IPS-20b (cell line): ENCODE measurements at regions not wholly inside any gene's neighbourhood (a gene's known extent, or its start where the extent isn't known, plus 50 kb on each side); places are given as distances from the start of the nearest gene placed in this dataset.

Experiments
- H3K27ac ChIP-seq: one replicate; pipeline ENCODE4 v1.5.1; 2013; ENCODE audit warnings: low read length
- H3K27me3 ChIP-seq: 2 replicates; pipeline ENCODE4 v1.6.1; 2013; ENCODE audit warnings: mild to moderate bottlenecking, low read length, inconsistent platforms; ENCODE audit not compliant: insufficient read depth
- H3K36me3 ChIP-seq: 2 replicates; pipeline ENCODE4 v1.6.1; 2013; ENCODE audit warnings: low read depth, mild to moderate bottlenecking, inconsistent platforms, low read length, moderate library complexity; ENCODE audit not compliant: insufficient read depth
- H3K4me1 ChIP-seq: 2 replicates; pipeline ENCODE4 v1.6.1; 2013; ENCODE audit warnings: mild to moderate bottlenecking, control low read depth, inconsistent platforms, low read length, moderate library complexity; ENCODE audit not compliant: insufficient read depth
- H3K4me3 ChIP-seq: 2 replicates; pipeline ENCODE4 v1.5.1; 2013; ENCODE audit warnings: mild to moderate bottlenecking, low read length, inconsistent platforms
- H3K9ac ChIP-seq: 2 replicates; pipeline ENCODE4 v1.6.1; 2013; ENCODE audit warnings: low read depth, mild to moderate bottlenecking, inconsistent platforms, low read length, moderate library complexity
- H3K9me3 ChIP-seq: 2 replicates; pipeline ENCODE4 v1.6.1; 2013; ENCODE audit warnings: mild to moderate bottlenecking, low read depth, low read length, inconsistent platforms; ENCODE audit not compliant: insufficient read depth

DNA sequence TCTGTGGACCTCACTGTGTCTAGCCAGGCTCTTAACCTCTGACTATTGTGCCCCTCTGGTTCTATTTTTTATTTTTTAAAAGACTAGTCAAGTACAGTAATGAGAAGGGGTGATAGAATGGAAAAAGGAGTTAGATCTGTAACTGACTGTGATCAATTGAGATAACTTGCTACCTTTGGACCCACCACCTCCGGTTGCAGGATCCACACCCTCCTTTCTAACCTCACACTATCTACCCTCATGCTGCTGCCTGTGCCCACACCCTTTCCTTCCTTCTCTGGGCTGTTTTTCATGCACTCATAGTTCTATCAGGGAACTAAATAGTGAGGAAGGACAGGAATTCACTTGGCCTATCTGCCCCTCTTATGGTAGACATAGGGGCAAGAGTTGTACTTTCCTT, 172.3 kb downstream of the KATNIP start:
- H3K27ac ChIP-seq, result no peak overlapping the region
- H3K27me3 ChIP-seq, result no peaks in the 10 kb centered on the region
- H3K4me1 ChIP-seq, result peaks cover 9% of the 10 kb centered on the region; the same call in 1 of the 2 replicates
- peaks cover 11% of the 10 kb centered on the region; the same call in 1 of the 2 replicates for H3K36me3 ChIP-seq
- no peak overlapping the region for H3K9ac ChIP-seq
- H3K4me3 ChIP-seq, result no peak overlapping the region
- H3K9me3 ChIP-seq, result no peaks in the 10 kb centered on the region

DNA sequence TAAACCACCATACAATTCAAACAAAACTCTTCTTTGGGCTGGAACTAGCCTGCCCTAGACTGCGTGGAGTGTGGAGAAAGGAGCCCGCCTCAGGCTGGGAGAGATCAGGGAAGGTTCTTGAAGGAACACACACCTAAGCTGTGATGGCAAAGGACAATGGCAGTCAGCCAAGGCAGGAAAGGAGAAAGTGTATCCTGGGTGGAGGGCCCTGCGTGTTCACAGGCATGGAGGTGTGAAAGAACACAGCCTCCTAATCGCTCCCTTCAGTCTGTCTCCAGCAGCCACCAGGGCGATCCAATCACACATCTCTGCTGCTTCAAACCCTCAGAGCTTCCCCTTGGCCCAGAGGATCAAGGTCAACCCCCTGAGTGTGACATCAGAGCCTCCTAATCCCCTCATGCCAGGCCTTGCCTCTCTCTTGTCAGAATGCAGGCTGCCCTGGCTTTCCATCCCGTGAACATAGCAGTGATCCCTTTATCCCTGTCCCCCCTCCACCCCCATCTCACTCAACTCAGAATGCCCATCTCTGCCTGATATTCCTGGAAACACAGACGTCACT, 173.0 kb downstream of the KATNIP start:
- Histone ChIP-seq H3K36me3 (peaks cover 16% of the 10 kb centered on the region; the same call in 1 of the 2 replicates), H3K27ac (no peak overlapping the region), H3K27me3 (no peaks in the 10 kb centered on the region), H3K9me3 (no peaks in the 10 kb centered on the region), H3K4me1 (peaks cover 9% of the 10 kb centered on the region; the same call in 1 of the 2 replicates), H3K4me3 (no peak overlapping the region), H3K9ac (no peak overlapping the region)

DNA sequence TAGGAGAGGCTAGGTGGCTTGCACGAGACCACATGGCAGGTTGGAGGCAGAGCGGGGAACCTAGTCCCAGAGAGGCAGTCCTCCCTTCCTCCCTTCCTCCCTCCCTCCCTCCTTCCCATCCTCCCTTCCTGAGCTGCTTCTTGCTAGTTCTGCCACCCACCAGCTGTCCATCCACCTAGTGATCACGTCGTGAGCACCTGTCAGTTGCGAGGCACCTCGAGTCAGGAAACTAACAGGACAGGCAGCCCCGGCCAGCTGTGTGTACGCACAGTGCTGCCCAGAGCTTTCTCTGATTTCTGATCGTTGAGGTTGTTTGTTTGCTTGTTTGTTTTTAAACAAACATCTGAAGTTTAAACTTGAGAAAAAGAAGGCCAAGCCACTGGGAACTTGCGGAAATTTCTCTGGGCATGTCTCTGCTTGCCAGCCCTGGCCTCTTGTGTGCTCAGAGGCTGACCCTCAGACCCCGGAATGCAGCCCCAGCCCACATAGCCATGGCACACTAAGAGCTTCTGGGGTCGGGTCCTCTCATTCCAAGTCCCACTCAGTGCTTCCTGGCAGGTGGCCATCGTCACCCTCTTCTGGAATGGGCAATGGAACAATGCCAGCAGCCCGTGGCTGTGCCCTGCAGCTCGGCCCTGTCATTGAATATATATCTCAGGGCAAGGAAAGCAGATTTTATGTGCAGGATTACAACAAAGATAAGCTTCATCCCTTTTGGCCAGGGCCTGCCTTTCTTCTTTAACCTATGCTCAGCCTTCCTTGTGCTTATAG, 174.0 kb downstream of the KATNIP start:
- H3K9ac ChIP-seq, result no peak overlapping the region
- H3K4me3 ChIP-seq, result no peak overlapping the region
- peaks cover 9% of the 10 kb centered on the region; the same call in 1 of the 2 replicates for H3K4me1 ChIP-seq
- no peak overlapping the region for H3K27ac ChIP-seq
- H3K9me3 ChIP-seq, result no peaks in the 10 kb centered on the region
- no peaks in the 10 kb centered on the region for H3K27me3 ChIP-seq
- H3K36me3 ChIP-seq, result peaks cover 16% of the 10 kb centered on the region; the same call in 1 of the 2 replicates

DNA sequence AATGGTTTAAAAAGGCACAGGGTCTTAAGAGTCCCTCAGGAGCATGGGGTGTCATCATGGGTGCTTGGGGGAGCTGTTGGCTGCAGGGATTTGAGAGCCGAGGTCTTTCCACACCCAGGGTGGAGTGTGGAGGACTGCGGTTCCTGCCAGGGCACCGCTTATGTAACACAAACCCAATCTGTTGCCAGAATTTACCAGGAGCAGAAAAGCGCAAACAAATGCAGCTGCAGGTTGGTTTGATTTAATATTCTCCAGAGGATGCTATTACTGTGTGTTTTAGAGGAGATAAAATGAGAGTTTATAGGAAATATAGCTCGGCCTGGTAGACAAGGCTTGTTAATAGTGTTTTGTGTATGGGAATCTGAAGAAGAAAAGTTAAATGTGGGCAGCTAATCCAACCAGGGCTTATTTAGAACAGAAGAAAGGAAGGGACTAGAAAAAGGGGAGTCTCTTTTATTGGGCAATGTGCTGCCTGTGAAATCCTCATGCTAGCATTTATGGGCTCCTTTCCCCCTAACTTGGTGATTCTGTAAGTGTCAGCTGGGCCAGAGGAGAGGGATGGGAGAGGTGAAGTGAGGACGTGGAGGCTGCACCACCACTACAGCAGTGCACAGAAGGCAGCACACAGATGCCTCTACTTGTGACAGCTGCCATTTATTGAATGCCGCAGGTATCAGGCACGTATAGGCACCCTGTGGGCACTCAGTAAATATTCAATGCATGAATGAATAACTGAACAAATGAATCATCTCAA, 174.7 kb downstream of the KATNIP start:
- H3K27ac ChIP-seq, result no peak overlapping the region

DNA sequence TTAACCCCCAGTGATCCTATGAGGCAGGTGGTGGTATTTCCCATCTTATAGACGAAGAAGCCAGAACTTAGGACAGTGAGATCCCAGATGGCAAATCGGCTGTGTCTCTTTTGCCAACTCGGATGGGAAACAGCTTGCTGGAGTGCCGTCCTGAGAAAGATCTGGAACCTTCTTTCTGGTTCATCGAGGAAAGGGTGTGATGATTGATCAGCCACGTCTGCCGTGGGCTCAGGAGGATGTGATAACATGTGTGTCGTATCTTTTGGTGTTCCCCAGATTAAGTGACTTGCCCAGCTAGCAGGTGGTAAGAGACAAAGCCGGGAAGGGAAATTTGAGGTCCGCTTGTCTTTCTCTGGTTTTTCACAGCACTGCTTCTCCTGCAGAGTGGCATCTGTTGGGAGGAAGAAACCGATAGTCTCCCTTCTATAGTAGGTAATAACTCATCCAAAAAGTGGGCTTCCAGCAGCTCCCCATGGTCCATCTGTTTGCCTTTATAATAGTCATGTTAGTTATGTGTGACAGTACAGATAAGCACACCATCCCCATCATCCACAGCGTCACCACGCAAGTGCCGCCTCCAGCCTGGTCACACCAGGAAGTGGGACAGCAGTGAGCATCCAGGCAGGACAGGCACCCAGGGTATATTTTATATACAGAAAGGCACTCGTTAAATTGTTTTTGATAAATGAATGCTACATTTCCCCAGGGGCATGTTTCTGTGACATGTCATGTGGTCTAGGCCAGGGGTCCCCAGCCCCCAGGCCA, 175.5 kb downstream of the KATNIP start:
- Histone ChIP-seq H3K27me3 (no peaks in the 10 kb centered on the region), H3K36me3 (peaks cover 16% of the 10 kb centered on the region; the same call in 1 of the 2 replicates), H3K27ac (no peak overlapping the region), H3K9me3 (no peaks in the 10 kb centered on the region), H3K9ac (no peak overlapping the region), H3K4me3 (no peak overlapping the region), H3K4me1 (peaks cover 8% of the 10 kb centered on the region; the same call in 1 of the 2 replicates)

More for the DNA sequence above, 174.7 kb downstream of the KATNIP start:
- H3K9me3 ChIP-seq, result no peaks in the 10 kb centered on the region
- H3K4me3 ChIP-seq, result no peak overlapping the region
- no peak overlapping the region for H3K9ac ChIP-seq
- peaks cover 9% of the 10 kb centered on the region; the same call in 1 of the 2 replicates for H3K4me1 ChIP-seq
- no peaks in the 10 kb centered on the region for H3K27me3 ChIP-seq
- peaks cover 16% of the 10 kb centered on the region; the same call in 1 of the 2 replicates for H3K36me3 ChIP-seq

DNA sequence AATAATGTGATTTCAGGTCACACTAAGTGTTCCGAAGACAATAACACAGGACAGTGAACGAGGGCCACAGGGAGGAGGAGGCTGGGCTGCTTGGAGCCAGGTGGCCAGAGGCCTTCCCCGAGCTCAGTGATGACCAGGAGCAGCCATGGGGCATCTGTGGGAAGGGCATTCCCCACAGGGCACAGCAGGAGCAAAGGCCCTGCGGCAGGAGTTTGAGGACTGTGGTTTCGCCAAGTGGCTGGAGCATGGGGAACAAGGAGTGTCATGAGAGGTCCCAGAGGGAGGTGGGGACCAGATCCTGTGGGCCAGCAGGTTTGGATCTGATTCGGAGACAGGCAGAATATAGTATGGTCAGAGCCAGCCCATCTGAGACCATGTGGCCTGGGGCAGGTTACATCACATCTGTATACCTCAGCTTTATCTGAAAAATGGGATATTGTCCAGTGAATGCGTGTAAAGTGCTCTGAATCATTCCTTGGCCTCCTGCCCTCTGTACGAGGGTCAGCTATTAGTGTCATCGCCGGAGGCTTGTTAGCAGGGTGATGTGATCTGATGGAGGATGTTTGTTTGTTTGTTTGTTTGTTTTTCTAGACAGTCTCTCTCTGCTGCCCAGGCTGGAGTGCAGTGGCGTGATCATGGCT, 176.8 kb downstream of the KATNIP start:
- no peaks in the 10 kb centered on the region for H3K27me3 ChIP-seq
- H3K4me3 ChIP-seq, result no peak overlapping the region
- no peak overlapping the region for H3K27ac ChIP-seq
- H3K36me3 ChIP-seq, result peaks cover 14% of the 10 kb centered on the region; the same call in 1 of the 2 replicates
- H3K9ac ChIP-seq, result no peak overlapping the region
- no peaks in the 10 kb centered on the region for H3K9me3 ChIP-seq
- no peaks in the 10 kb centered on the region; the same call in 1 of the 2 replicates for H3K4me1 ChIP-seq

DNA sequence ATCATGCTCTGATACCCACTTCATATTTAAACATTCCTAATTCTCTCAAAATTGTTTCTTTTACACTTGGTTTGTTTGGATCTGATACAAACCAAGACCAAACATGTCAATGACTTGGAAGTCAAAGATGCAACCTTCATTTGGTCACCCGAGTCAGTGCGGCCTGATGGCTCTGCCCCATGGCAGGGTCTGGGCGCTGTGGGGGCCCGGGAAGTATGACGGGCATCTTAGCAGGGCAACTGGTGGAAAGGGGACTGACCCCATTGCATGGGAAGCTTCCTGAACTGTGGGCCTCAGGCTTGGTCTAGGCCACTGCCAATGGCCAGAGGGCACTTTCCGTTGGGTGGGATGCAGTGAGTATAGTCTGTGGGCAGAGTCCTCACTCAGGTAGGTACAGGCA, 178.0 kb downstream of the KATNIP start:
- H3K4me3 ChIP-seq, result no peak overlapping the region
- H3K27ac ChIP-seq, result no peak overlapping the region
- H3K9ac ChIP-seq, result no peak overlapping the region
- peaks cover 13% of the 10 kb centered on the region; the same call in 1 of the 2 replicates for H3K36me3 ChIP-seq
- H3K4me1 ChIP-seq, result no peaks in the 10 kb centered on the region
- H3K9me3 ChIP-seq, result no peaks in the 10 kb centered on the region
- H3K27me3 ChIP-seq, result no peaks in the 10 kb centered on the region

DNA sequence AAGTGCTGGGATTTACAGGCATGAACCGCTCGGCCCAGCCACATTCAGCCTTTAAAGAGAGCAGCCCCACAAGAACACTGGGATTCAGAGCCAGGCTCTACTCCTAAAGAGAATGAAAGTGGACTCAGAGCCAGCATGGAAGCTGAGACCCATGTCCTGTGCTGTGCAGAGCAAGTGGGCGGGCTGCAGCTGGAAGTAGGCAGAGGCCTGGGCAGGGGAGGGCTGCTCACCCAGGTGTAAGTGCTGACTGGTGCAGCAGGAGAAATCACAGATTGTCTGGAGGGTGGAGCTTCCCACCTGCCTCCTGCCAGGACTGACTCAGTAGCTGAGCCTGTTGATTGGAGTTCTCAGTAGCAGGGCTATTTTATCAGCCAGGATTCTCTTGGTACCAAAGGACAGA, 178.7 kb downstream of the KATNIP start:
- peaks cover 13% of the 10 kb centered on the region; the same call in 1 of the 2 replicates for H3K36me3 ChIP-seq
- no peaks in the 10 kb centered on the region for H3K27me3 ChIP-seq
- H3K4me1 ChIP-seq, result no peaks in the 10 kb centered on the region
- no peak overlapping the region for H3K4me3 ChIP-seq
- no peaks in the 10 kb centered on the region for H3K9me3 ChIP-seq
- no peak overlapping the region for H3K27ac ChIP-seq
- no peak overlapping the region for H3K9ac ChIP-seq

DNA sequence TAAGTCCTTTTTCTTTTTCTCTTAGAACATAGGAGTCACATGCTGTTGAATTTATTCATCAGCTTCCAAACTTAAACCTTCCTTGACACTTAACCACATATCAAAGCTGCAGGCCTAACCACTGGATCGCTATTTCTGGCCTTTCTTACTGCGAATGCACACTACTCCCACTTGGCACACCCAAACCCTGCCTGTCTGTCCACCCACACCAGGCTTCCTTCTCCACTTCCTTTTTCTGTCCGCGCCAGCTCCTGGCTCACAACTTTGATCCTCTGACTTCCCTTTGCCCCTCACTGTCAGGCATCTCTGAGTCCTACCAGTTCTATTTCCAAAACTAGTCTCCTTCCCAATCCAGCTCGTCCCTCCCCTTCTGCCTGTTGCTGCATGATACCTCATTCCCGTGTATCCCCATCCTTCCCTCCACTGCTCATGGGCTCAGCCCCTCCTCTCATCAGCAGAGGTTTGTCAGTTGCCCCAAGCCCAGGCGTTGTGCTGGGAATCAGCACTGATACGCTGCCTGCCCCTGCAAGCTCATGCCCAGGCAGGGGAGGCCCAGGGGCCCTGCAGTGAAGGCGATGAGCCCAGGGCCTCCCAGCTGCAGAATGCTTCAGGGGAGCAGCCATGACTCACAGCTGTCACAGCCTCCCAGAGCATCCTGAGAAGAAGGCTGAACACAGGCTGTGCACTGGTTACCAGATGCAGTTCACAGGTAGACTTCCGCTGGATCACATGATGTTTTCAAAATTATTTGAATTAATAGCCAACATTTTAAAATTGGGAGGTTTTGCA, 179.8 kb downstream of the KATNIP start:
- Histone ChIP-seq H3K9me3 (no peaks in the 10 kb centered on the region), H3K36me3 (peaks cover 13% of the 10 kb centered on the region; the same call in 1 of the 2 replicates), H3K4me1 (no peaks in the 10 kb centered on the region), H3K27ac (no peak overlapping the region), H3K9ac (no peak overlapping the region), H3K4me3 (no peak overlapping the region), H3K27me3 (no peaks in the 10 kb centered on the region)

DNA sequence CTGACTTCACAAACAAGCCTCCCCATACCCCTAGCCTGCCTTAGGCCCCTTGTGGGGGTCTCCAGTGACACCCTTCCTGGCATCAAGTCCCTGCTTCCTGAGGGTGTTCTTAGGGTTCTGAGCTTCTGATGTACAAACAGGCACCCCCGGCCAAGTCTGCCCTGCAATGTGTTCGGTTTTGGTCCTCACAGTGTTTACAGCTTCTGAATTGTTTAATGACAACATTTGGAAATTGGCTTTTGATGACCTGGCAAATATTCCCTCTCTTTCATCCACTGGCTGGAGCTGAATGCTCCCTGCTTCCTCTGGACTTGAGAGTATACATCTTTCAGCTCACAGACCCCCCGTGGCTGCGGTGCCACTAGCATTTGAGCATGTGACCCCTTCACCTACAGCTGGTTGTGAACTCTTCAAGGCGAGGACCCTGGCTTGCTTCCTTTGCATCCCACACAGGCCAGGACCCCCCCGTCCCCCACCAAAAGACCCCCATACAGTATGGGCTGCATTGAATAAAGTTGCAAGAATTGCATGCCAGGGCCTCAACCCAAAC, 180.8 kb downstream of the KATNIP start:
- H3K27ac ChIP-seq, result no peak overlapping the region
- H3K4me3 ChIP-seq, result no peak overlapping the region
- peaks cover 6% of the 10 kb centered on the region; the same call in 1 of the 2 replicates for H3K36me3 ChIP-seq
- no peaks in the 10 kb centered on the region for H3K9me3 ChIP-seq
- H3K9ac ChIP-seq, result no peak overlapping the region
- H3K27me3 ChIP-seq, result no peaks in the 10 kb centered on the region
- no peaks in the 10 kb centered on the region for H3K4me1 ChIP-seq
